HG02884 (cell line): ENCODE measurements at regions not wholly inside any gene's neighbourhood (a gene's known extent, or its start where the extent isn't known, plus 50 kb on each side); places are given as distances from the start of the nearest gene placed in this dataset.
A peak's percentile ranks its signal among the peaks of the same experiment; 100 is the strongest.

ENCODE experiments used
- ATAC-seq: cut with Tn5 transposase; IDR thresholded peaks from one replicate; pipeline ENCODE4 v1.9.1; 2021; ENCODE audit warnings: mild to moderate bottlenecking, moderate library complexity; ENCODE audit not compliant: unreplicated experiment

- ATAC-seq: no peak
Observed at GRCh38 chr2:120667981-120668380, 67.7 kb upstream of the GLI2 start.

DNA sequence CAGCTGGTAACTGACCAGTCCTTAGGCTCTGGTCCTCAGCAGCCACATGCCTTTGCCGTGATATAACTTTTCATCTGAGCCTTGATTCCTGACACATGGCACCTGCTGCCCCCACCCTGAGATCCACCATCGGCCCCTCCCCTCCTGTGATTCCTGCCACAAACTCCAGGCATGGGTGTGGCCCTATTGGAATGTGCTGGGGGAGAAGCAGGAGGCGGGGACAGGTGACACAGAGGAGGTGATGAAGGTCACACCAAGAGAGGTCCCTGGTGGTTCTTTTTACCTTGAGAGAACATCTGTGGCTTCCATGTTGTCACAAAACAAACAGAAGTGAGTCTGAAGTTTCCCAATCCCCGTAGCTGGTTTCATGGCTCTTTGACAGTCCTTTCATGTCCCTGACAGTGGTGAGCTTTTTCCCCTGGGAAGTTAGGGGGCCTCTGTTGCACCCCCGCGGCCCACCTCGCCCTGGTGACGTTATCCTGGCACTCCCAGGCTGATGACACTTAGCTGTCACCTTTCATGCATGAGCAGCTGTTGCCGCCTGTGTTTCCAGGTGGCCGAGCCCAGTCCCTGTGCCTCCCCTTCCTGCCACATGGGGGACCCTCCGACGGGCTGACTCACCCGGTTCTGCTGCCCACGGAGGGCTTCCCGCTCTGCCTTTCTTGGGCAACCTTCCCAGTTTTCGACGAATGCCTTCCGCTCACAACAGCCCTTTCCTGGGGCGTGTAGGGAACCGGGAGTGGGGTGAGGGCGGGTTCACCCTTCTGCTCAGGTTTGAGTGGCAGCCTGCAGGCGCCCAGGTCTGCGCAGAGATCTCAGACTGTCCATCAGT, 66.3 kb upstream of the GLI2 start:
- ATAC-seq: peak; percentile 52

DNA sequence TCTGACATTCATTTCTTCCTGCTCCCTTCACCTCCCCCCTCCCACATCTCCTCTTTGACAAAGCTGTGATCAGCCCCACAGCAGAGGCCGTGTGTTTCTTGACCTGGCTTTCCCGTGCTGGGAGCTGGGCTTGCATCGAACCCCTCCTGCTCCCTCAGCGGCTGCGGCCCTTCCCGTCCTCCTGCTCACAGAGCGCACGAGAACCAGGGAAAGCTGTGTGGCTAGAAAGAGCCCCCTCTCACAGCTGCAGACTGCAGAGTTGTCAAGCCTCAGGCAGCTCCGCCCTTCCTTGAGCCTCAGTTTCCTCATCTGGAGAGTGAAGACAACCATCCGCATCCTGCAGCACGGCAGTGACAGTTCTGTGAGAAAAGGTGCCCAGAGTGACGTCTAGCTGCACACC, 65.7 kb upstream of the GLI2 start:
- ATAC-seq: no peak

- ATAC-seq: no peak
Observed at GRCh38 chr2:120670371-120670770, 65.3 kb upstream of the GLI2 start.

GRCh38 chr2:120670771-120671480, 64.7 kb upstream of the GLI2 start:
- ATAC-seq: no peak

DNA sequence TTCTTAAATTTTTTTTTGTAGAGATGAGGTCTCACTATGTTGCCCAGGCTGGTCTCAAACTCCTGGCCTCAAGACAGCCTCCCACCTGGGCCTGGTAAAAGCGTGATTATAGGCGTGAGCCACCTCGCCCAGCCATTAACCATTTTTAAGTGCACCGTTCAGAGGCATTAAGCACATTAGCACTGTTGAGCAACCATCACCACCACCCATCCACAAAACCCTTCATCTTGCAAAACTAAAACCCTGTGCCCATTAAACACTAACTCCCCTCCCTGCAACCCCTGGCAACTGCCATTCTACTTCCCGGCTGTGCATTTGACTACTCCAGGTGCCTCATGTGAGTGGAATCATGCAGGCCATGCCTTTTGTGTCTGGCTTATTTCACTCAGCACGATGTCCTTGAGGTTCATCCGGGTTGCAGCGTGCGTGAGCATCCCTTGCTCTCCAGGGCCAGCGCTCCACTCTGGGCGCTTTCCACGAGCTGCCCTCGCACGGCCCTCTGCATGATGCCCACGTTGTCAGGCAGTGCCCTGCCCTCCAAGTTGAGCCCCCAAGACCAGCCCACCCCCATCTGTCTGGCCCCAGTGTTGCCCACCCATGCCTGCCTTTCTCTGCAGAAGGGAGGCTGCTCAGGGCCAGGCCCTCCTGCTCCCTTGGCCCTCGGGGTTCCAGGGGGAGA, 63.0 kb upstream of the GLI2 start:
- no peak for ATAC-seq

DNA sequence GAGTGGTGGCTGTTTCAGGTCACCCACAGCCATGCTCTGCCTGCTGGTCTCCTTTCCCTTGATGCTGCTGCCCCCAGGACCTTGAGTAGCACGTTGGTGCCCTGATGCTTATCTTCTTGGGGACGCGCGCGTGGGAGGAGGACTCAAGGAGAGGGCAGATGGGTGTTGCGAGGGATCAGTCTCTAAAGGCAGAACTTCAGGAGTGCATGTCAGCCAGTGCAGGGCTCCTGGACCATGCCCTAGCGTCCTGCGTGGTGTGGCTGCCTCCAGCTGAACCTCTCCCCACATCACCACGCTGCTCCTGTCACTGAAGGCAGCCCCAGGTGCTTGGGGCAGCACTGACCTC, 62.5 kb upstream of the GLI2 start:
- no peak for ATAC-seq

- ATAC-seq: no peak
Observed at GRCh38 chr2:120673571-120674061, 62.1 kb upstream of the GLI2 start.

GRCh38 chr2:120674246-120675170, 61.2 kb upstream of the GLI2 start:
- ATAC-seq: no peak

- ATAC-seq: no peak
Observed at GRCh38 chr2:120675460-120676130, 60.1 kb upstream of the GLI2 start.

- ATAC-seq: no peak
Observed at GRCh38 chr2:120677221-120677620, 58.4 kb upstream of the GLI2 start.

- no peak for ATAC-seq
Observed at GRCh38 chr2:120677696-120678247, 57.9 kb upstream of the GLI2 start.

GRCh38 chr2:120678251-120678650, 57.4 kb upstream of the GLI2 start:
- ATAC-seq: no peak

- ATAC-seq: no peak
Observed at GRCh38 chr2:120678926-120679325, 56.7 kb upstream of the GLI2 start.

DNA sequence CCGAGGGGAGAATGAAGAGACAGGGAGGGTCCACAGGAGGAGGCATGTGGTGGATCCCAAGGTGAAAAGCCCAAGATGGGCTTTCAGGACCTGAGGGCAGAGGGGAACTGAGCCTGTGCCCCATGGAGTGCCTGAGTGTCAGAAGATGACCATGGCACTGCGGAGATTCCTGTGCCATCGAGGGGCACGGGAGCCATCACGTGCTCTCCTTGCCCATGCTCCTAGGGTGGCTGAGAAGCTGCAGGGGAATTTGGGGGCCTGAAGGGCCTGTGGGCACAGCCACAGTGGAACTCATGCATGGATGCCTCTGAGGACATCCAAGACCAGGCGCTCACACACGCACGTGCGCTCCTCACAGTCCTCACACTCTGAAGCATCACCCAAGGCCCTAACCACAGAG, 56.1 kb upstream of the GLI2 start:
- no peak for ATAC-seq

- peak; percentile 80 for ATAC-seq
Observed at GRCh38 chr2:120680136-120680761, 55.4 kb upstream of the GLI2 start.

DNA sequence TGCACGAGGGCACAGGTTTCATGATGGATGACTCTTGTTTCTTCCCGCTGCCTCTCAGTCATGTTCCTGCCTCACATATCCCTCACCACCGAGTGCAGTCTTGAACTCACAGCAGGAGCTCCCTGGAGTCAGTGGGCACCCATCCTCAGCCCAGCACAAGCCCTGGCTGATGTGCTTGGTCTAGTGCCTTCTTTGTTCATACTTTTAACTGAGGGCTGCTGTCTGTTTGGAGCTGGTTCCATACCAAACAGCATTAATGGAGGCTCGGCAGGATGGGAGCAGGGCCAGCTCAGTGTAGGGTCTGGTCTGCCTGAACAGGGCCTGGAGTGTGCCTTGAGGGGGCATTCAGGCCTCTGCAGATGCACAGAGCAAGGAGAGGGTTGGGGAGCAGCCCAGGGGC, 54.5 kb upstream of the GLI2 start:
- ATAC-seq: no peak

DNA sequence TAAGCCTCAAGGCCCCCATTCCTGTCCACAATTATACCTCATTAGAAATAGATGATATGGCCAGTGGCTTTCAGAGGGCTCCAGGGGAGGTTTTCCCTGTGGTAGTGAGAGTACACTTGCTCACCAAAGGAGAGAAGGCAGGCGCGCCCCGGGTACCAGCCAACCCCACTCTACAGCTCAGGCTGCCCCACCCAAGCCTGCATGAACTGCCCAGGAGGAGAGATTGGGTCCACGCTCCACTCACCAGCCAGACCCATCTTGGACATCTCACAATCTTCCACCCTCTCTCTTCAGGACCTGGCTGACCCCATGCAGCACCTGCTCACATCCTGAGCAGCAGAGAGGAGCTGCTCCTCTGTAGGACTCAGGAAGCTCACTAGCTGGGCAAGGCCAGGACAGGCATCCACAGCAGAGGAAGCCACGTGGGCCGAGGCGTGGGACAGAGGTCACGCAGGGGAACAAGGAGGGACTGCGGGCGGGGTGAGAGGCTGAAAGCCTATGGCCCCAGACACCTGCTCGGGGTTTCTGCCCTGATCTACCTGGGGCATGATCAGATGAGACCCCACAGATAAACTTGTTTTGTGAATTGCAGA, 53.9 kb upstream of the GLI2 start:
- no peak for ATAC-seq

- ATAC-seq: no peak
Observed at GRCh38 chr2:120682654-120683053, 53.0 kb upstream of the GLI2 start.
